ENCODE measurements at regions not wholly inside any gene's neighbourhood (a gene's known extent, or its start where the extent isn't known, plus 50 kb on each side); places are given as distances from the start of the nearest gene placed in this dataset.

- Histone ChIP-seq H3K4me3 (no peak overlapping the region), H3K36me3 (no peaks in the 10 kb centered on the region), H3K9me3 (peaks cover 0 to 6% (median 0%) of the 10 kb centered on the region in 11 donors), H3K27ac (peak overlapping the region in 1 of 10 donors; percentile 7), H3K4me1 (peaks cover 0 to 12% (median 0%) of the 10 kb centered on the region in 9 donors), H3K27me3 (no peaks in the 10 kb centered on the region)
- DNase-seq (no peak), ATAC-seq (peak in 5 of 8 donors; percentile 28 to 98 (median 49))
- intact Hi-C loops (cut with DNase I): no loop called here
- no peak for TF ChIP-seq CTCF (IDR thresholded peaks at IDR 0.05)
- 38 to 41% methylated on average over 3 of the region's 3 CpGs for WGBS, 2 donors
Observed at GRCh38 chr12:90090929-90091651, 382.5 kb upstream of the ATP2B1 start.

- Histone ChIP-seq H3K4me3 (no peak overlapping the region), H3K9me3 (peaks cover 0 to 6% (median 0%) of the 10 kb centered on the region in 11 donors), H3K27ac (no peak overlapping the region), H3K27me3 (no peaks in the 10 kb centered on the region), H3K4me1 (peaks cover 0 to 6% (median 0%) of the 10 kb centered on the region in 9 donors), H3K36me3 (no peaks in the 10 kb centered on the region)
- ATAC-seq (no peak), DNase-seq (no peak)
- intact Hi-C loops (cut with DNase I): no loop called here
- no peak for TF ChIP-seq CTCF (IDR thresholded peaks at IDR 0.05)
- 81 to 91% methylated on average over 1 of the region's 1 CpG for WGBS, 2 donors
Observed at GRCh38 chr12:90086281-90086680, 377.6 kb upstream of the ATP2B1 start.

GRCh38 chr12:90085494-90086274 lies 377.0 kb upstream of the ATP2B1 start:
- DNase-seq (no peak), ATAC-seq (no peak)
- Histone ChIP-seq H3K4me3 (no peak overlapping the region), H3K36me3 (no peaks in the 10 kb centered on the region), H3K9me3 (peaks cover 0 to 6% (median 0%) of the 10 kb centered on the region in 11 donors), H3K4me1 (peaks cover 0 to under 1% (median 0%) of the 10 kb centered on the region in 9 donors), H3K27me3 (no peaks in the 10 kb centered on the region), H3K27ac (no peak overlapping the region)
- no peak for TF ChIP-seq CTCF (IDR thresholded peaks at IDR 0.05)
- intact Hi-C loops (cut with DNase I): no loop called here
- WGBS, 2 donors: 68 to 69% methylated on average over 3 of the region's 3 CpGs

GRCh38 chr12:90084018-90084417 lies 375.4 kb upstream of the ATP2B1 start:
- intact Hi-C loops (cut with DNase I): no loop called here
- no peaks in the 10 kb centered on the region for H3K4me1 ChIP-seq
- H3K27ac ChIP-seq: no peak overlapping the region
- no peak for TF ChIP-seq CTCF (IDR thresholded peaks at IDR 0.05)
- H3K27me3 ChIP-seq: no peaks in the 10 kb centered on the region
- H3K36me3 ChIP-seq: no peaks in the 10 kb centered on the region
- no peak for ATAC-seq
- DNase-seq: no peak
- no peaks in the 10 kb centered on the region for H3K9me3 ChIP-seq
- no peak overlapping the region for H3K4me3 ChIP-seq
- 93 to 94% methylated on average over 2 of the region's 2 CpGs for WGBS, 2 donors

Measured in heart right ventricle (tissue), 16 donors.